ENCODE measurements at regions not wholly inside any gene's neighbourhood (a gene's known extent, or its start where the extent isn't known, plus 50 kb on each side); places are given as distances from the start of the nearest gene placed in this dataset.

- TF ChIP-seq POLR2A (IDR thresholded peaks at IDR 0.05) (no peak), CTCF (IDR thresholded peaks at IDR 0.05) (no peak)
Observed at GRCh38 chr16:65657071-65657494, 535.2 kb upstream of the CDH11 start.

Data from breast epithelium (tissue), 3 donors.